HG02798 (cell line): ENCODE measurements at regions not wholly inside any gene's neighbourhood (a gene's known extent, or its start where the extent isn't known, plus 50 kb on each side); places are given as distances from the start of the nearest gene placed in this dataset.

Source experiments
- ATAC-seq: cut with Tn5 transposase; IDR thresholded peaks from one replicate; pipeline ENCODE4 v1.9.1; 2021; ENCODE audit warnings: mild to moderate bottlenecking; ENCODE audit not compliant: unreplicated experiment, poor library complexity

DNA sequence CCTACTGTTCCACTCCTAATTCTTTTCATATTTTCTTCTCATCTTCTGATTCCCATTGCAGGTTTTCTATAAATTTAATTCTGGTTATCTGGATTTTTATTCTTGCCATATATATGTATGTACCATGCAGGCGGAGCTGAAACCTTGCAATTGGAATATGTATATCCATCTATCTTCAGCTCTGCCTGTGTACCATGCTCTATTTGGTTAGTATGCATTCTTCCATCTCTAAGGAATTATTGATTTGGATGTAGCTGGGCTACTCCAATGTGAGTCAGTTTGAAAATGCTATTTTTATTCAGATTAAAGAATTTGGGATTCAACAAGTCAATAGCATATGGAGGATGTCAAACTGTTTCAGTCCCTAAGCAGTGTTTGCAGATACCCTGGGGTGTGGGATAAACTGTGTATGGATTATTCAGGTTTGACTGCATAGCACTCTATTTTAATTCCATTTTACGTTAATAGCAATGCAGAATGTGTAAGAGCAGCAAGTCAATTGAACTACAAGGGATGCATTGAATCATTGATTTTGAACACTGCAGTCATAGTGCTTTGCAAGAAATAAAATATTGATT is 528.1 kb upstream of the FZD8 start:
- no peak for ATAC-seq

DNA sequence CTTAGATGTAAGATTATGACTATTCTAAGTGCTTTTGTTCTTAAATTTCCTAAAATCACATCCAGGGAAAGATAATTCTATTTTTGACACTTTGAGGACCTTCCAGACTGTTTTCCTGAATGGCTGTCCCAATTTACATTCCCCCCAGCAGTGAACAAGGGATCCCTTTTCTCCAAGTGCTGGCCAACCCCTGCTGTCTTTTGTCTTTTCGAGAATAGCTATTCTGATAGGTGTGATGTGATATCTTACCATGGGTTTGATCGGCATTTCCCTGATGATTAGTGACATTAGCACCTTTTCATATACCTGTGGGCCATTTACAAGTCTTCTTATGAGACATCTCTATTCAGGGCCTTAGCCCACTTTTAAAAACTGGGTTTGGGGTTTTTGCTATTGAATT is 526.7 kb upstream of the FZD8 start:
- ATAC-seq = no peak

DNA sequence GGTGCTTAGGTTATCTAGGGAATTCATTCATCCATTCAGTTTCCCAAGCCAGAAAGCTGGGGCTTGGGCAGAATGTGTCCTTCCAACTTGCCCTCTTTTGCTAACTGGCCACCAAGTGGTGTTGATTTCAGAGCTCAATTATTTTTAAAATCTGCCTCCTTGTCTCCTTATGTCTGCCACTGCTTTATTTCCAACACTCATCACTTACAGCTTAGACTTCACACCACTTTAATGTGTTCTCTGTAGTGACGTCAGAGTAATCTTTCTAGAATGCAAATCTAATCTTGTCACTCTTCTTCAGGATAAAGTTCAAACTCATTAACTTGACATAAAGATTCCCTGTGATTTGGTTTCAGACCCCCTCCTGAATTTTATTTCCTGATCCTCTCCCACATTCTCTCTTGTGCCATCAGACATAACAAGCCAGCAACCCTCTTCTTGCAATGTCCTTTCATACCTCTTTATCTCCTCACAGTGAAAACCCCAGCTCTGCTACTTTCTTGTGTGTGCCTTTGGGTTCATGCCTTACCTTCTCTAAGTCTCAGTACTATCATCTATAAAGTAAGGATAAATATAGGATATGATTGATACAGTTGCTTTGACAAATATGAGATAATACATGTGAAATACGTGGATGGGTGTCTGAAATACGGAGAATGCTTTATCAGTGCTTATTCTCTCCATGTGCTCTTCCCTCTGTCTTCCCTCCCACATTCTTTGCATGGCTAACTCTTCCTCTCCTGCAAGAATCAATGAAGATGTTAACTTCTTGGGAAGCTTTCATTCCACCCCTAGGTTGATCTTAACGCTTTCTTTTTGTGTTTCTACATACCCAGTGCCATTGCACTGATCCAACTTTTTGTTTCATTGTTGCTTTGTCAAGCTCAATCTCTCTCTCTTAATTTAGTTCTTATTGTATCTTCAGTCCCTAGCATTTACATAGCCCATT is 522.7 kb upstream of the FZD8 start:
- no peak for ATAC-seq

DNA sequence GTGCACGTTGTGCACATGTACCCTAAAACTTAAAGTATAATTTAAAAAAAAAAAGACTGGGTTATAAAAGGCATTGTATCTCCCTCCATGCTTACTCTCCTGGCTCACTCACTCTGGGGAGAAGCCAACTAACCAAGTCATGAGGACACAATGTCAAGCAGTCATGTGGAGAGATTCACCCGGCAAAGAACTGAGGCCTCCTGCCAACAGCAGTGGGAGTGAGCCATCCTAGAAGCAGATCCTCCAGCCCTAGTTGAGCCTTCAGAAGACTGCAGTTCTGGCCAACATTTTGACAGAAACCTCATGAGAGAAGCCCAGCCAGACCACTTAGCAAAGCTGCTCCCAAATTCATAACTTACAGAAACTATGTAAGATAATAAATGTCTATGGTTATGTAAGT is 521.7 kb upstream of the FZD8 start:
- ATAC-seq = no peak

DNA sequence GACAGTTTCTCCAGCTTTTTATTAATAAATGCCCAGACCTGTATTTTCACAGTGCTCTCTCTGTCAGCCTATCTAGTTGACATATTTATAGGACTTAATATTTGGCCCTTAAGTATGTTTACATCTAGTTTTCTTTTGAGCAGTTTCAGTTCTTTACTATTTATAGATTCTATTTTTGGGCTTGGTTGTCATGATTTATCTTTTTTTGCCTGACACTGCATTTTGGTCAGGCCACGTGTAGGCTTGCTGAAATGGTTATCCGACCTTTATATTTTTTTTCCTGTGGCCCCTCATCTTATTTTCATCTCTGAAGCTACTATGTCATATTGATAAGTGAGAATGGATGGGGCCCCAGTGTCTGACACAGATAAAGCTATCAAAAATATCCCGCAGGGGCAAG is 515.4 kb upstream of the FZD8 start:
- no peak for ATAC-seq

DNA sequence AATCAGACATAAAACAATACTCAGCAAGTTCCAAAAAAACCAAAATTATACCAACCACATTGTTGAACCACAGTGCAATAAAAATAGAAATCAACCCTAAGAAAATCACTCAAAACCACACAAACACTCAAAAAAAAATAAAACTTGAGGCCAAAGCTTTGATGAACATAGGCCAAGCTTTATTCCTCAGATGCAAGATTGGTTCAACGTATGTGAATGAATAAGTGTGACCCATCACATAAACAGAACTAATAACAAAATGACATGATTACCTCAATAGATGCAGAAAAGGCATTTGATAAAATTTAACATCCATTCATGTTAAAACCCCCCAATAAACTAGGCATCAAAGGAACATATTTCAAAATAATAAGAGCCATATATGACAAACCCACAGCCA is 506.1 kb upstream of the FZD8 start:
- no peak for ATAC-seq

DNA sequence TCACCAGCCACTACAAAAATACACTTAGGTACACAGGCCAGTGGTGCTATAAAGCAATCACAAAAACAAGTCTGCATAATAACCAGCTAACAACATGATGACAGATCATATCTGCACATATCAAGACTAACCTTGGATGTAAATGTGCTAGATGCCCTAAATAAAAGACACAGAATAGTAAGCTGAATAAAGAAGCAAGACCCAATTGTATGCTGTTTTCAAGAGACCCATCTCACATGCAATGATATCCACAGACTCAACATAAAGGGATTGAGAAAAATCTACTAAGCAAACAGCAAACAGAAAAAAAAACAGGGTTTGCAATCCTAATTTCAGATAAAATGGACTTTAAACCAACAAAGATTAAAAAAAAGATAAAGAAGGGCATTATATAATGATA is 505.4 kb upstream of the FZD8 start:
- no peak for ATAC-seq

DNA sequence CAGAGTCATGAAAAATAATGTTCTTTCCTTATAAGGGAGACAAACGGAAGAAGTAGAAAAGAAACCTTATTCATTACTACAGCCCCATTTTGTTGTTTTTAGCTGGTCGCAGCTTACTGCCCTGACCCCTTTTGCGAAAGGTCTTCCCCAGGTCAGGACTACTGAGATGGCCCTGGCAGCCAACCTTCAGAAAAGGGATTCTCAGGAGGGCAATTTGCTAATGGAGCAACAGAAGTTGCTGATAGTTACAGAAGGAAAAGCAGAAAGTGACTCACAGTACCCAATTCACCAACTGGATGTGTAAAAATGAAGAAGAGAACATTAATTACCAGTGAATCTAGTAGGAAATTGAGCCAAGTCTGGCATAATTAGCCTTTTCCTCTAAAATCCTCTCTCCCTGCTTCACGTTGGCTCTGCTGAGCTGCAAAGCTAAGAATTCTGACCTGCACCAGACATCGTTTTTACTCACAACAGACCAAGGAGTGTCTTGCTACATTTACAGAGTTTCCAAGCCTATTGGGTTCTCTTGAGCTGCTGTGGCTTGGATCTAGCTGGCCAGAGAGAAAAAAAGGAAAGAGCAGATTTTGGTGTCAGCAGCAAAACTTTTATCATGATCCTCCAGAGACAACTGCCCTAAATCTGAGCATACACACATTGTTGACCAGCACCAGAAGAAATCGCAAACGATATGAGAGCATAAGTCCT is 499.9 kb upstream of the FZD8 start:
- no peak for ATAC-seq

DNA sequence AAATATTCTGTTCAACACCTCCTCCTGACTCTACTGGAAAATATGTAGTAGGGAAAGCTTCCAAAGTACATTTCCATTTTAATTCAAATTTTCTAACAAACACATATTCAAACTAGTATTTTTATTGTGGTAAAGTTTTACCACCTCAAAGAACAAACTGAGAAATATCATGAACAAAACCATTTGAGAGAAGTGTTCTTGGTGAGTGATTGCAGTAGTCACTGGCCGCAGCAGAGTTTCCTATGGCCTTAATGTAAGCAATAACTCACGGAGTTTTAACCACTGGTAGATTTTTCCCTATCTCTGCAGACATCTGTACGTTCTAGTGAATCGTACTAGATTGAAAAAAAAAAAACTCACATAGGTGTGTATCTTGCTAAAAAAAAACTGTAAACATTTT is 487.0 kb upstream of the FZD8 start:
- no peak for ATAC-seq

DNA sequence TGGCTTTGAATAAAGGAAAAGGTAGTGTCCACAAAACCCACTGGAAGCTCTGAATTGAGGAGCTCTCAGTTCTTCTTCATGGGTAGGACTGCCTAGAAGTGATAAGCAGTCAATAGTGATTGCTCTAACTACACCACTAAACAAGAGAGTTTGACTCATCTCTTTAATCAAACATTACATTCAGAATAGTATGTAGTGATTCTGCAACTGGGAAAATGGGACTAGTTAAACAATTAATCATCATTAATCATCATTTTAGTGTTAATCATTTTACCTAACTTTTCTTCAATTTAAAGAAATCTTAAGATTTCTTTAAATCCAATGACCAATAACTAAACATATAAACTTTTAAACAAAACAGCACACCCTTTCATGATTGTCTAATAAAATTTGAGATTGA is 484.0 kb upstream of the FZD8 start:
- ATAC-seq = no peak

DNA sequence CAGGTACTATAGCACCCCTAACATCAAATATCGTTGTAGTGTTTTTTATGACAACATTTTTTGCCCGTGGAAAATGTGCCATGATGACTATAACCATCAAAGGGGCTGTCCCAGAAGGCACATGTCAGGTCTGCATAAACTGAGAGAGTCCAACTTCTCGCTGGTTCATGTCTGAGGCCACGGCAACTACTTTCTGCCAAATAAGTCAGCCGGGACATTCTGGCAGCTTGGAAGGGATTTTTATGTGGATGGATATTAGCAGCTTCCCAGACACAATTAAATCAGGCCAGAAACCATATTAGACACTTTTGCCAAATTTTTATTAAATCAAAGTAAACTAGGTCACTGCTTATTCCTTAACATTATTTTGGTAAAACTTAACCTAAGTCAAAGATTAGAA is 477.4 kb upstream of the FZD8 start:
- ATAC-seq = no peak

DNA sequence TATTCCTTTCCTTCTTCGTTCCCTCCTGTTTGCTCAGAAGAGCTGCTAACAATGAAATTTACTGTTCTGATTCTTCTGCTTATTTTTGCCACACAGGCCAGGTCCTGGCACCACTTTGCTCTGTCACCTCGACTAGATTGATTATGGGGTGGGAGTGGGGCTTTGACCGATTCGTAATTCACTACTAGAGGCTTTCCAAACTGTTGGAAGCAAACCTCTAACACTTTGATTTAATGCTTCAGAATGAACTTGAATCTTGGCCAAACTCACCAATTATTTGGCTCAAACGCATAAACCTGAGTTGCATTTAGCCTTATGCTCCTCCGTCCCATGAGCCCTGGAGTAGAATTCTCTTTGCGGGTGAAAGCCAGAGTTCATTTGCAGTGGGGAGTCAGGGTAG is 476.2 kb upstream of the FZD8 start:
- no peak for ATAC-seq

DNA sequence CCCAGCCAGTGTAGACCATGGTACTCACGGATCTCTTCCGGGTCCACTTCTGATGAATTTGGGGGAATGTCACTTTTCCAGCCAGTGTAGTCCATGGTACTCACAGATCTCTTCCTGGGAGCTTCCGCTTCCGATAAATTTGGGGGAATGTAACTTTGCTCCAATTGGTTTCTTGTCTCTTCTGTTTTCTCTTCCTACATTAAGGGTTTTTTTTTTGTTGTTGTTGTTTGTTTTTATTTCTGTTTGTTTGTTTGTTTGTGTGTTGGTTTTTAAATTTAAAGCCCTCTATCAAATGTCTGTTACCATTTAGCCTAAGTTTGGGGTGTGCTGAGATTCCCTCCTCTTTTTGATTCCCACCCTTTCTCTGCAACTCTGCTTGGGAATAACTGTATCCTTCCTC is 475.8 kb upstream of the FZD8 start:
- no peak for ATAC-seq

DNA sequence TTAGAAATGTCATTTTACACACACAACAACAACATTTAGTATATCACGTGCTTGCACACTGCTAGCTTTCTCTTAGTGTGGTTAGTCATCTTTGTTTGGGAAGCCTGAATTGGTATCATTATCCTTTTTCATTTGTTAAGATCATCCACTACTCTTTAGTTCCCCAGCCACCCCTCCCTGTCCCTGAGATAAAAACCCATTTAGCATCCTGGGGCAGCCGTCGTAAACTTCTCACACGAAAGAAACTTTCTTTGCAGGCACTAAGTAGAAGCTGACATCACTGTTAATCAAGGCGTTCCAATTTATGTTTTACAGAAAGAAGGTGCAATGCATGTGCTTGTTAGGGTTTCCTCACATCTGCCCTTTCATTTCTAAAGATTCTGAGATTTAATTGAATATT is 475.1 kb upstream of the FZD8 start:
- no peak for ATAC-seq

DNA sequence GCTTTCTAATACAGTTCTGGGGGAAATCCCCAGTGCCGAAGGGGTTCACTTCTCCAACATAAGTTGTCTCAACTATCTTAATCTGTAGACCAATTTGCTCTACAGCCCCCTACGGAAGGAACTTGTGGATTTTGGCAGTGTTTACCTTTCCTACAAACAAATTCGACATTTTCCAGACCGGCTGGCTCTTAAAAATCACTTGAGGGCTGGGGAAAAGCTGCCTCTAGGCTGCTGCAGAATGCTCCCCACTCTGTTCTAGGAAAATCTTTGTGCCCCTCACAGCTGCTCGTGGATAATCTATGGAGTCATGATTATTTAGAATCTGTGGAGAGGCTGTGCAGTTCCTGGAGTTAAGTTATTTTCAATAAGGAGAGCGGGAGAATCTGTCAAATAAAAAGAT is 474.6 kb upstream of the FZD8 start:
- no peak for ATAC-seq

DNA sequence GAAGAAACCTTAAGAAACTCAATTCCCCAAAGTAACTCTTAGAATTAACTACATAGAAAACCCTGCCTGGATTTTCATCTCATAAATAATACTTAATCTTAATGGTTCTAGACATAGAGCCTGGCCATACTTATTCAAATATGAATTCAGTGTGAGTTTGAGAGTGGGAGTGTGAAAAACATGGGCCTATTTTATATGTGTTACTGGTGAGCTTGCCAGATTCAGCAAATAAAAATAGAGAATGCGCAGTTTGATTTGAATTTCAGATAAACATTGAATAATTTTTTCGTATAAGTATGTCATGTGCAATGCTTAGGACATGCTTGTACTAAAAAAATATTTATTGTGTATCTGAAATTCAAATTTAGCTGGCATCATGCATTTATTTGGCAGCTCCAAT is 473.9 kb upstream of the FZD8 start:
- ATAC-seq = no peak

DNA sequence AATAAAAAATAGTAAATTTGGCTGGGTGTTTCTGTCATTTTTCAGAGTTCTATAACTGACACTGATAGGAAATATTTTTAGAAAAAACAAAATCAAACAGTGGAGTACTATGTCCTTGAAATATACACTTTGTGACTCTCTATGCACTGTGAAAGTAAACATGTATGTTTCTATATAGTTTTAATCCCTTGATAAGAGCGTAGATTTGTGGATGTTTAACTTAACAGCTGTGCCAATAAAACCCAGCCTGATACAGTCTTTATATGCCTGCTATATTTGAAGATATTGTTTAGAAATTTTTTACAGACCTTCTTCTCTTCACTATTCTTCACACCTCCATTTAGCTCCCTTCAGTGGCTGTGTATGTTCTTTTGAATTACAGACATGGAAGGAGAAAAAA is 473.3 kb upstream of the FZD8 start:
- no peak for ATAC-seq

DNA sequence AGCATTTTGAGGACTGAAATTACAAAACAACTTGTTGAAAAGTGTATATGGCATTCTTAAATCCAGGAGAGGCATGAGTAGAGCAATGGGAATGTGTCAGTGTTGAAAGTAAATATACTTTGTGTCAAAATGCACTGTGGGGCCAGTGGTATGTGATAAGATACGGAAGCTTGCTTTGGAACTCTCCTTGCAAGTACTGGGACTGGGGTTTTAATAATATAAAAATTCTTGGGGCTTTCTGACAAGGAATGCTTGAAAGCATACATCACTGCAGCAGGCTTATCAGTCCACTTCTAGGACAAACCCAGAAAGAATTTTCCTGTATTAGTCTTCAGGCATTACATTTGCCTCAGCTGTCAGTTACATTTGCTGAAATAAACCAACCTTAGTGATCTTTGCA is 472.8 kb upstream of the FZD8 start:
- ATAC-seq = no peak

DNA sequence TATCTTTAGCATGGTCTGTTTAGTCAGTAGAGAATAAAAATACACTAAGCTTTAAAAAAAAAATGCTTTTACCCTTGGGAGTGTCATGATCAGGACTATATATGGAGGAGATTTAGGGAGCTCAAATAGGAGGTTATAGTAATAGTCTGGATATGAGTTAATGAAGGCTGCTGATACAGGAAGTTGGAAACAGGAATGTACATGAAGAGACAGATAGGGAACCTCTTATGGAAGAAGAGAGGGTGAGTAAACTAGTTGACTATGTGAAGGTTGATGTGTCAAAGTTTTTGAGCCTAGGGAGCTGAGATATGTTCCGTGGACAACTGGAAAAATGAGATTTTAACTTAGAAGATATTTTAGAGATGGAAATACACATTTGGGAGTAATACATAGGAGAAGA is 472.0 kb upstream of the FZD8 start:
- no peak for ATAC-seq

DNA sequence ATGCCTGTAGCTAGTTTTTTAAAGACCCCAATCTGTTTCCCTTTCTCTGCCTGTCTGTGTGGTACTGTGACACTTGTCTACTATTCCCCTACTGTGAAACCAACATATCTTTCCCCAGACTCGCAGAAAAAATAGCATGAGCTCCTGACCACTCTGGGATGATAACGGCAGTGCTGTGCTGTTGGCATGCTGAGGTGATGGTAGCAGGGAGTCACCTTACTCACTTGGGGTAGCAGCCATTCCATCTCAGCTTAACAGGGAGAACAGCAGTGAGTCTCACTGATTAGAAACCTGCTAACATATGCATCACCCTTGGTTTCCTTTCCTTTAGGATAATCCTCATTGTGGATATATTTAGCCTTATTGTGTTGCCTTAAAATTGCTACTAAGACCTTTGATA is 469.6 kb upstream of the FZD8 start:
- no peak for ATAC-seq

DNA sequence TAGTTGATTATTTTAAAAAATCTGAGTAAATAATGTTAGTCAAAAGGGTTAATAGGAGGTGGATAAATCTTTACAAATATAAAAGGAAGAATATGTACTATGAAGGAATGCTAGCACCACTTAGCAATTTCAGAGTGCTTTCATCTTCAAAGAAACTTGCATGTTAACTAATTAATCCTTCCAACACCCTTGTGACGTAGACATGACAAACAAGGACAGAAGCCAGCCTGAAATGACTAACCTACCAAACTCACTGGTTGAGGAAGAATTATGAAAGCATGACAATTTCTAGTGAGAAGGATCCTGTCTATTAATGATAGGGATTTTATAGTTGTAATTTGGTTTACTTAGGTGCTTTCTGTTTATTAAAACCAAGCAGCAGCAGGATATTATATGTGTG is 468.0 kb upstream of the FZD8 start:
- no peak for ATAC-seq
